Activated CD4-positive, alpha-beta memory T cell treated with anti-CD3 and anti-CD28 coated beads, Interleukin-2, amount 10 ng/mL, durations not matched to agents 7 days and 5 days (primary cell): ENCODE measurements at regions not wholly inside any gene's neighbourhood (a gene's known extent, or its start where the extent isn't known, plus 50 kb on each side); places are given as distances from the start of the nearest gene placed in this dataset.
"Not testable (repeated sequence)": the region's sequence is repeated elsewhere in the genome, so short reads cannot be mapped to it uniquely, and the experiment has no call there.

Experiments used
- CTCF ChIA-PET: fragments of 350-600 bp; sonication (Branson Sonifier 250); formaldehyde crosslinking; loops from one replicate; lab custom pipeline; 2021; ENCODE audit warnings: antibody characterized with exemption, inconsistent platforms; lab: Charles Lee
- POLR2A ChIA-PET: fragments of 350-600 bp; sonication (Branson Sonifier 250); formaldehyde crosslinking; loops from one replicate; lab custom pipeline; 2021; ENCODE audit warnings: antibody characterized with exemption; lab: Charles Lee
- DNase-seq: peaks from one replicate; pipeline ENCODE4 v3.0.0-alpha.2; 2020
- H3K27ac Mint-ChIP-seq: one replicate; pipeline ENCODE4 v1.8.0; 2021; ENCODE audit warnings: mild to moderate bottlenecking, mixed read lengths
- H3K27me3 Mint-ChIP-seq: one replicate; pipeline ENCODE4 v1.8.0; 2021; ENCODE audit warnings: mixed read lengths
- H3K36me3 Mint-ChIP-seq: one replicate; pipeline ENCODE4 v1.8.0; 2021; ENCODE audit warnings: low read depth, mixed read lengths
- H3K4me1 Mint-ChIP-seq: one replicate; pipeline ENCODE4 v1.8.0; 2021; ENCODE audit warnings: mixed read lengths
- H3K4me3 Mint-ChIP-seq: one replicate; pipeline ENCODE4 v1.8.0; 2021; ENCODE audit warnings: mild to moderate bottlenecking, mixed read lengths
- H3K9me3 Mint-ChIP-seq: one replicate; pipeline ENCODE4 v1.8.0; 2021; ENCODE audit warnings: mixed read lengths

GRCh38 chr12:33514893-33515292 lies 75.3 kb upstream of the SYT10 start:
- POLR2A ChIA-PET = no interaction called here
- Mint-ChIP-seq H3K27me3 (no peaks in the 10 kb centered on the region), H3K36me3 (no peaks in the 10 kb centered on the region), H3K4me1 (no peaks in the 10 kb centered on the region), H3K27ac (no peak overlapping the region), H3K4me3 (no peak overlapping the region), H3K9me3 (peaks cover 2% of the 10 kb centered on the region)
- CTCF ChIA-PET = no interaction called here
- no peak for DNase-seq

DNA sequence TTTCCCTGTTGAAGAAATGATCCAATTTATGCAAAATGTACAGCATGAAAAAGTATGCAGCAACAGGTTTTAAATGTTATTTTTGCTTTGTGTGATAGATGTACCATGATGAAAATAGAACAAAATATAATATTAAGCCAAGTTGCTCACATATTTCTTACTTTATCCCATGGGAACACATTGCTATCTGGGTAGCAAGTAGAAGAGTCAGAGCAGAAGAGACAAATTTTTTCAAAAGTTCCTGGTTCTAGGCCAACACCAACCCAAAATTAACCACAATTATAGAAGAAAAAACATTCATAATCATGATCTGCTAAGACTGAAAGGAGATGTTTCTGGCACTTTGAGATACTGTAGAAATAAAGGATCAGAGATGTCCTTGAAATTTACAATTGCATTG lies 79.9 kb upstream of the SYT10 start:
- Mint-ChIP-seq H3K9me3 (no peaks in the 10 kb centered on the region), H3K4me3 (no peak overlapping the region), H3K27ac (no peak overlapping the region), H3K36me3 (no peaks in the 10 kb centered on the region), H3K4me1 (no peaks in the 10 kb centered on the region), H3K27me3 (no peaks in the 10 kb centered on the region)
- CTCF ChIA-PET = no interaction called here
- no peak for DNase-seq
- POLR2A ChIA-PET = no interaction called here

- POLR2A ChIA-PET, H3K4me1 Mint-ChIP-seq, H3K9me3 Mint-ChIP-seq, H3K27ac Mint-ChIP-seq, H3K36me3 Mint-ChIP-seq, H3K27me3 Mint-ChIP-seq, CTCF ChIA-PET, DNase-seq, H3K4me3 Mint-ChIP-seq: not testable (repeated sequence)
Observed at GRCh38 chr12:33520505-33521302, 81.1 kb upstream of the SYT10 start.

- Mint-ChIP-seq H3K4me3 (no peak overlapping the region), H3K4me1 (no peaks in the 10 kb centered on the region), H3K9me3 (no peaks in the 10 kb centered on the region), H3K36me3 (no peaks in the 10 kb centered on the region), H3K27me3 (no peaks in the 10 kb centered on the region), H3K27ac (no peak overlapping the region)
- ChIA-PET POLR2A (no interaction called here), CTCF (no interaction called here)
- no peak for DNase-seq
Observed at GRCh38 chr12:33529031-33529430, 89.4 kb upstream of the SYT10 start.

- no peaks in the 10 kb centered on the region for H3K36me3 Mint-ChIP-seq
- DNase-seq = no peak
- H3K9me3 Mint-ChIP-seq = no peaks in the 10 kb centered on the region
- H3K27me3 Mint-ChIP-seq = no peaks in the 10 kb centered on the region
- CTCF ChIA-PET = no interaction called here
- no peak overlapping the region for H3K4me3 Mint-ChIP-seq
- POLR2A ChIA-PET = no interaction called here
- no peaks in the 10 kb centered on the region for H3K4me1 Mint-ChIP-seq
- H3K27ac Mint-ChIP-seq = no peak overlapping the region
Observed at GRCh38 chr12:33529810-33530209, 90.2 kb upstream of the SYT10 start.

DNA sequence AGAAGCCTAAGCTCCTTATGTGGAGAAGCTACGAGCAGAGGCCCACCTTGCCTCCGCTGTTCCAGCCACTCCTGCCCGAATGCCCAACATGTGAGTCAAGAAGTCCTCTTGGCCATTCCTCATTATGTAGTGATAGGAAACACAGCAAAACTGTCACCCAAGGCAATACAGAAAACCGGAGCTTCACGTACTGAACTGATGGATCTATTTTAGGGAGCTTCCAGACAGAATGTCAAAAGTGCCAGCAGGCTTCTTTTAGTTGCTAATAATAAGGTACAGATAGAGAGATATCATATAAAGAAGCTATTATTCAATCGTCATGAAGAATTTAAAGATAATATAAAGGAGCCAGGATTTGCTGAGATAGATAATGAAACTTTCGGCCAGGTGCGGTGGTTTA lies 91.6 kb upstream of the SYT10 start:
- ChIA-PET POLR2A (no interaction called here), CTCF (no interaction called here)
- no peak overlapping the region for H3K27ac Mint-ChIP-seq
- H3K27me3 Mint-ChIP-seq = no peaks in the 10 kb centered on the region
- no peaks in the 10 kb centered on the region for H3K4me1 Mint-ChIP-seq
- no peaks in the 10 kb centered on the region for H3K36me3 Mint-ChIP-seq
- no peak overlapping the region for H3K4me3 Mint-ChIP-seq
- no peak for DNase-seq
- no peaks in the 10 kb centered on the region for H3K9me3 Mint-ChIP-seq

DNA sequence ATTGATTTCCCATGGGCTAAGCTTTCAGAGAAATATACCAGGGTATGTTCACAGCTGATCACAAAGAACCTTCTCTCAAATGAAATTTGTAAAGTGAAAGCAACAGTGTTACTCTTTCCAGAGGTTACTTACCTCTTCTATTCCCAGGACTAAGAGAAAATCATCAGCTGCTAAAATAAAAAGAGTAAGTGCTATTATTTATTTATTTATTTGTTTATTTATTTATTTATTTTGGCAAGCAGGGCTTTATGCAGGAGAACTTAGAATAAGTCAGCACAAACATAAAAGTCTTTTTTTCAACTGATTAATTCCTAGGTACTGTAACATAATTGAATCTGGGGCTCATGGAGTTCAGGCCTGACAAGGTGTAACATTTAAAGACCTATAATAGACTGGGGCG lies 93.9 kb upstream of the SYT10 start:
- no peak for DNase-seq
- POLR2A ChIA-PET = no interaction called here
- H3K27ac Mint-ChIP-seq = no peak overlapping the region

GRCh38 chr12:33536431-33536830 lies 96.8 kb upstream of the SYT10 start:
- Mint-ChIP-seq H3K36me3 (no peaks in the 10 kb centered on the region), H3K27me3 (no peaks in the 10 kb centered on the region), H3K27ac (no peak overlapping the region), H3K9me3 (peaks cover 6% of the 10 kb centered on the region), H3K4me1 (no peaks in the 10 kb centered on the region), H3K4me3 (no peak overlapping the region)
- no peak for DNase-seq
- ChIA-PET POLR2A (no interaction called here), CTCF (no interaction called here)

More for the DNA sequence above, 93.9 kb upstream of the SYT10 start:
- no peaks in the 10 kb centered on the region for H3K4me1 Mint-ChIP-seq
- H3K36me3 Mint-ChIP-seq = no peaks in the 10 kb centered on the region
- no peak overlapping the region for H3K4me3 Mint-ChIP-seq
- H3K9me3 Mint-ChIP-seq = no peaks in the 10 kb centered on the region
- CTCF ChIA-PET = no interaction called here
- no peaks in the 10 kb centered on the region for H3K27me3 Mint-ChIP-seq

DNA sequence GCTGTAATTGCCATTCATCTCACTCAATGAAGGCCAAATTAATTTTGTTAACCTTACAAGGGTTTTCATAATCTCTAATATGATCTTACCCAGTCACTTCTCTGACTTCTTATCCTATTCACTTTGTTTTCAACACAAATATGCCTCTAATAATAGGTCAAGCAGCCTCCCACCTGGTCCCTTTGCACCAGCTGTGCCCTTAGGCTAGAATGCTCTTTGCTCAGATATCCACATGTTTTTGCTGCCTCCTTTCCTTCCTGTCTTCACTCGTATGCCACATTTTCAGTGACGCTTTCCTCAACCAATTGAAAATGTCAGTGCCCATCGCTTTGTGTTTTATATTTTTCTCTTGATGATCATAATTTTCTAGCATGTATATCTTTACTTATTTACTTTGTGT lies 106.4 kb upstream of the SYT10 start:
- H3K27ac Mint-ChIP-seq = no peak overlapping the region
- H3K4me3 Mint-ChIP-seq = no peak overlapping the region
- peaks cover 8% of the 10 kb centered on the region for H3K9me3 Mint-ChIP-seq
- POLR2A ChIA-PET = no interaction called here
- no peaks in the 10 kb centered on the region for H3K36me3 Mint-ChIP-seq
- no peaks in the 10 kb centered on the region for H3K4me1 Mint-ChIP-seq
- no peaks in the 10 kb centered on the region for H3K27me3 Mint-ChIP-seq
- no peak for DNase-seq
- CTCF ChIA-PET = no interaction called here

- ChIA-PET CTCF (no interaction called here), POLR2A (no interaction called here)
- Mint-ChIP-seq H3K27me3 (no peaks in the 10 kb centered on the region), H3K4me3 (no peak overlapping the region), H3K4me1 (no peaks in the 10 kb centered on the region), H3K27ac (no peak overlapping the region), H3K9me3 (peaks cover 11% of the 10 kb centered on the region), H3K36me3 (no peaks in the 10 kb centered on the region)
- DNase-seq = no peak
Observed at GRCh38 chr12:33547084-33547483, 107.5 kb upstream of the SYT10 start.

DNA sequence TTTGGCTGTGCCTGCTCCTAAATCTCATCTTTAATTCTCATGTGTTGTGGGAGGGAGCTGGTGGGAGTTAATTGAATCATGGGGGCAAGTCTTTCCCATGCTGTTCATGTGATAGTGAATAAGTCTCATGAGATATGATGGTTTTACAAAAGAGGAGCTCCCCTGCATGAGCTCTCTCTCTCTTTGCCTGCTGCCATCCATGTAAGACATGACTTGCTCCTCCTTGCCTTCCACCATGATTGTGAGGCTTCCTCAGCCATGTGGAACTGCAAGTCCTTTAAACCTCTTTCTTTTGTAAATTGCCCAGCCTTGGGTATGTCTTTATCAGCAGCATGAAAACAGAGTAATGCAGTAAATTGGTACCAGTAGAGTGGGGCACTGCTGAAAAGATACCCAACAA lies 110.6 kb upstream of the SYT10 start:
- H3K4me3 Mint-ChIP-seq, H3K27me3 Mint-ChIP-seq, POLR2A ChIA-PET, CTCF ChIA-PET, H3K4me1 Mint-ChIP-seq, H3K27ac Mint-ChIP-seq, H3K36me3 Mint-ChIP-seq, DNase-seq, H3K9me3 Mint-ChIP-seq: not testable (repeated sequence)

DNA sequence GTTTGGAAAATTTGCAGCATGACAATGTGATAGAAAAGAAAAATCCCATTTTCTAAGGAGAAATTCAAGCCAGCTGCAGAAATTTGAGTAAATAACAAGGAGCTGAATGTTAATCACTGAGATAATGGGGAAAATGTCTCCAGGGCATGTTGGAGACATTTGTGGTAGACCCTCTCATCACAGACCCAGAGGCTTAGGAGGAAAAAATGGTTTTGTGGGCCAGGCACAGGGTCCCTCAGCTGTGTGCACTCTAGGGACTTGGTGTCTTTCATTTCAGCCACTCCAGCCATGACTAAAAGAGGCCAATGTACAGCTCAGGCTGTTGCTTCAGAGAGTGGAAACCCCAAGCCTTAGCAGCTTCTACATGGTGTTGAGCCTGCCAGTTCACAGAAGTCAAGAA lies 111.4 kb upstream of the SYT10 start:
- peaks cover 6% of the 10 kb centered on the region for H3K9me3 Mint-ChIP-seq
- DNase-seq = no peak
- H3K27ac Mint-ChIP-seq = no peak overlapping the region
- CTCF ChIA-PET = no interaction called here
- no peaks in the 10 kb centered on the region for H3K4me1 Mint-ChIP-seq
- no peak overlapping the region for H3K4me3 Mint-ChIP-seq
- H3K36me3 Mint-ChIP-seq = no peaks in the 10 kb centered on the region
- H3K27me3 Mint-ChIP-seq = no peaks in the 10 kb centered on the region
- POLR2A ChIA-PET = no interaction called here

DNA sequence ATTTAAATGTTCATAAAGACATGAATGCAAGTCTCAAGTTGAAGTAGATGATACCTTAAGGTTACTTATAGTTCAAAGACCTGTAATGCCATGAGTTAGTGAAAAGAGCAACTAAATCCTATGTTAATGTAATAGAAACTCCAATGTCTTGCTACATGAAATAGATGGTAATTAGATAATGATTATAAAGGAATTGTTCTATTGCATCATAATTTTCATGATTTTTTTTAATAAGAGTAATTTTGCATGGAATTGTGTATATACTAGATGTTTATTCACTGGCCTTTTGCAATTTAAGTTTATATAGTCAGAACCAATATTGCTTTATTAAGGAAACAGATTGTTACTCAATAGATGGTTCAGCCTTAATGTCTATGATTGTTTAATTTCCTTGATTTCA lies 115.5 kb upstream of the SYT10 start:
- H3K36me3 Mint-ChIP-seq = no peaks in the 10 kb centered on the region
- no peaks in the 10 kb centered on the region for H3K27me3 Mint-ChIP-seq
- ChIA-PET POLR2A (no interaction called here), CTCF (no interaction called here)
- H3K4me3 Mint-ChIP-seq = no peak overlapping the region
- no peak overlapping the region for H3K27ac Mint-ChIP-seq
- no peaks in the 10 kb centered on the region for H3K4me1 Mint-ChIP-seq
- no peak for DNase-seq
- H3K9me3 Mint-ChIP-seq = peaks cover 6% of the 10 kb centered on the region

DNA sequence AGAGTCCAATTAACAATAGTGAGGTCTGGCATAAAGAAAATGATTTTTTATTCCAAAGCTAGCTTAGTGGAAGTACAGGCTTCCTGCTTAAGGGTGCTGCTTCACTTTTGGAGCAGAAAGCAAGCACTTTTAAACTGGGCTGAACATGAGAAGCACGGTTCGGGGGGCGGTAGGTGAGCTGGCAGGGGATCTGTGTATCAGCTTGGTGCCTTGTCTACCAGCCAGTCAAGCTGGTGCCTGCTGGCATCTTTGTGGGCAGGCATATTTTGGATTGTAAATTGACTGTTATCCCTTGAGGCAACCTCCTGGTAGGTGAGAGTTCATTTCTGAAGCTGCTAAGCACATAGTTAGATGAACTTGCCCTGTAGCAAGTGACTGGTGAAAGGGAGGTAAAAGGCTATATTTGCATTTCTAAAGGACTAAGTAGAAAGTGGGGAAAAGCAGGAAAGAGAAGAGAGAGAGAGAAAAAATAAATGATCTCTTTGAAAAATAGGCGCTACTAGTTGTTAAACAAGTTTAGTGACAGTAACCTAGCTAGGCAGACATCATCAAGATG lies 121.1 kb upstream of the SYT10 start:
- no peaks in the 10 kb centered on the region for H3K36me3 Mint-ChIP-seq
- no peaks in the 10 kb centered on the region for H3K4me1 Mint-ChIP-seq
- H3K9me3 Mint-ChIP-seq = peaks cover 3% of the 10 kb centered on the region
- POLR2A ChIA-PET = no interaction called here
- no peak for DNase-seq
- no peaks in the 10 kb centered on the region for H3K27me3 Mint-ChIP-seq
- no peak overlapping the region for H3K27ac Mint-ChIP-seq
- H3K4me3 Mint-ChIP-seq = no peak overlapping the region
- CTCF ChIA-PET = no interaction called here
